Upper lobe of left lung (tissue), 6 donors: ENCODE measurements at regions not wholly inside any gene's neighbourhood (a gene's known extent, or its start where the extent isn't known, plus 50 kb on each side); places are given as distances from the start of the nearest gene placed in this dataset.

Source experiments
- ATAC-seq, 2 donors: fragments of 200-7000 bp; cut with Tn5 transposase; one replicate each; pipeline ENCODE4 v1.9.1; 2022; ENCODE audit warnings: mild to moderate bottlenecking in 2 of 2, moderate library complexity in 2 of 2; ENCODE audit not compliant: low FRiP score in 2 of 2
- DNase-seq, 2 donors: peaks; one replicate each; pipeline ENCODE4 v3.0.0-alpha.2; 2019 to 2020
- H3K27ac ChIP-seq, 4 donors: fragments of 200-600 bp; sonication (generic); one replicate each; pipeline ENCODE4 v1.5.1; 2016 to 2019
- H3K27me3 ChIP-seq, 4 donors: fragments of 200-600 bp; sonication (generic); one replicate each; pipeline ENCODE4 v1.5.1; 2017 to 2019
- H3K36me3 ChIP-seq, 4 donors: fragments of 200-600 bp; sonication (generic); one replicate each; pipeline ENCODE4 v1.5.1; 2016 to 2019
- H3K4me1 ChIP-seq, 4 donors: fragments of 200-600 bp; sonication (generic); one replicate each; pipeline ENCODE4 v1.5.1; 2018 to 2019
- H3K4me3 ChIP-seq, 4 donors: fragments of 200-600 bp; sonication (generic); one replicate each; pipeline ENCODE4 v1.5.1; 2017 to 2019; ENCODE audit warnings: mild to moderate bottlenecking in 2 of 4, moderate library complexity in 1 of 4
- H3K9me3 ChIP-seq, 4 donors: fragments of 200-600 bp; sonication (generic); one replicate each; pipeline ENCODE4 v1.5.1; 2018 to 2019
- EP300 ChIP-seq, 4 donors: sonication (generic); formaldehyde crosslinking; IDR thresholded peaks; one replicate each; pipeline ENCODE4 v1.5.1; 2017; ENCODE audit warnings: antibody characterized with exemption in 4 of 4, control low read depth in 2 of 4
- POLR2A ChIP-seq, 4 donors: fragments of 450-650 bp; IDR thresholded peaks; one replicate each; pipeline ENCODE4 v1.5.1; 2016 to 2017; ENCODE audit warnings: antibody characterized with exemption in 4 of 4, mild to moderate bottlenecking in 2 of 4
- POLR2AphosphoS5 ChIP-seq, 2 donors: sonication (generic); formaldehyde crosslinking; IDR thresholded peaks; one replicate each; pipeline ENCODE4 v1.5.1; 2017; ENCODE audit warnings: antibody characterized with exemption in 2 of 2
- WGBS, 2 donors: methylation state at CpG; one replicate each; pipeline ENCODE4 v1.1.5; 2017 to 2018; 5-methylcytosine and 5-hydroxymethylcytosine counted together
- TF ChIP-seq, protein P1 (sequence below), 6 experiments: fragments of 450-650 bp in 4 of 6; fragments of 200-600 bp in 2 of 6; sonication (generic) in 2 of 6; IDR thresholded peaks; one replicate each; pipeline ENCODE4 v1.5.1; 2016 to 2019; ENCODE audit warnings: antibody characterized with exemption in 6 of 6
- donor health status: DM: no; HTN: no; CAD: no; lungs with moderate emphysema.
- donor health status: DM: no; HTN: yes; CAD: no; lungs with severe emphysema.

DNA sequence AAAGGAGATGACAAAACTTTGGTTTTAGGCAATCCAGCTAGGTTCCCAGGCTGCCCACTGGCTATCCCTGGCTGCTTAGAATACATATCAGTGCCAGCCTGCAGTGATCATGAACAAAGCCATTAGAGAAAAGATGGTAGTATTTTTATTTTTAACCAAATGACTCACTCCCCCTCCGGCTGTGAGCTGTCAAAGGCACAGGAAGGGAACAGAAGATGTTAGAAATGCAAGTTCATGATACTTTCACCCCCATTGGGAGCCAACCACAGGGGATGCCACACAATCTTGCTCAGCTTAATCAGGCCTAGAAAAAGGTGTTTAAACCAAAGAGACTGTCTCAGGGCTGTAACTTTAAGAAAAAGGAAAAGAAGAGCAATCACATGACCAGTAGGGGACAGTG, 70.3 kb upstream of the ASTN2 start:
- Histone ChIP-seq H3K36me3 (no peaks in the 10 kb centered on the region), H3K27me3 (no peaks in the 10 kb centered on the region), H3K4me1 (peaks cover 0 to 9% (median 3%) of the 10 kb centered on the region in 4 donors), H3K4me3 (no peak overlapping the region), H3K9me3 (no peaks in the 10 kb centered on the region), H3K27ac (no peak overlapping the region)
- ATAC-seq (no peak), DNase-seq (no peak)
- WGBS, 2 donors, result 11 to 23% methylated on average over 1 of the region's 1 CpG
- TF ChIP-seq POLR2AphosphoS5 (IDR thresholded peaks at IDR 0.05), result no peak
- no peak for TF ChIP-seq EP300 (IDR thresholded peaks at IDR 0.05)
- no peak for TF ChIP-seq POLR2A (IDR thresholded peaks at IDR 0.05)
- TF ChIP-seq, protein P1, sequence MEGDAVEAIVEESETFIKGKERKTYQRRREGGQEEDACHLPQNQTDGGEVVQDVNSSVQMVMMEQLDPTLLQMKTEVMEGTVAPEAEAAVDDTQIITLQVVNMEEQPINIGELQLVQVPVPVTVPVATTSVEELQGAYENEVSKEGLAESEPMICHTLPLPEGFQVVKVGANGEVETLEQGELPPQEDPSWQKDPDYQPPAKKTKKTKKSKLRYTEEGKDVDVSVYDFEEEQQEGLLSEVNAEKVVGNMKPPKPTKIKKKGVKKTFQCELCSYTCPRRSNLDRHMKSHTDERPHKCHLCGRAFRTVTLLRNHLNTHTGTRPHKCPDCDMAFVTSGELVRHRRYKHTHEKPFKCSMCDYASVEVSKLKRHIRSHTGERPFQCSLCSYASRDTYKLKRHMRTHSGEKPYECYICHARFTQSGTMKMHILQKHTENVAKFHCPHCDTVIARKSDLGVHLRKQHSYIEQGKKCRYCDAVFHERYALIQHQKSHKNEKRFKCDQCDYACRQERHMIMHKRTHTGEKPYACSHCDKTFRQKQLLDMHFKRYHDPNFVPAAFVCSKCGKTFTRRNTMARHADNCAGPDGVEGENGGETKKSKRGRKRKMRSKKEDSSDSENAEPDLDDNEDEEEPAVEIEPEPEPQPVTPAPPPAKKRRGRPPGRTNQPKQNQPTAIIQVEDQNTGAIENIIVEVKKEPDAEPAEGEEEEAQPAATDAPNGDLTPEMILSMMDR (IDR thresholded peaks at IDR 0.05), result no peak

DNA sequence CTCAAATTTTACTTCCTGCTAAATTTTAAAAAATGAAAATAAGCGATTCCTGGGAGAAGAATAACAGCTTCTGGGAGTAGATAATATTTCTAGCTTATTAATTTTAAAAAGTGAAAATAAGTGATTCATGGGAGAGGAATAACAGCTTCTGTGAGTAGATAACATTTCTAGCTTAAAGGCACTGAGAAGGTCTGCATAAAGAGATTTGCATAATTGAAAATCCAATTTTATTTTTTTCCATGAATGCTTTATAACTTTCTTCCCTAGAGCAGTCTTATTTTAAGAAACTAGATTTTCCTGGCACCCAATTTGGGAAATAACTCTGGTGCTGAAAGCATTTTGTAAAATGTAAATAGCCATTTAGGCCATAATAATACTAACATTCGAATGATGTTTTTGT, 65.9 kb upstream of the ASTN2 start:
- no peak for DNase-seq
- 92 to 94% methylated on average over 2 of the region's 2 CpGs for WGBS, 2 donors
- H3K9me3 ChIP-seq, result no peaks in the 10 kb centered on the region
- H3K36me3 ChIP-seq, result no peaks in the 10 kb centered on the region
- no peaks in the 10 kb centered on the region for H3K27me3 ChIP-seq
- no peak for ATAC-seq
- no peaks in the 10 kb centered on the region for H3K4me1 ChIP-seq
- TF ChIP-seq POLR2AphosphoS5 (IDR thresholded peaks at IDR 0.05), result no peak
- TF ChIP-seq, protein P1 (IDR thresholded peaks at IDR 0.05), result no peak
- no peak for TF ChIP-seq EP300 (IDR thresholded peaks at IDR 0.05)
- no peak overlapping the region for H3K4me3 ChIP-seq
- no peak overlapping the region for H3K27ac ChIP-seq

DNA sequence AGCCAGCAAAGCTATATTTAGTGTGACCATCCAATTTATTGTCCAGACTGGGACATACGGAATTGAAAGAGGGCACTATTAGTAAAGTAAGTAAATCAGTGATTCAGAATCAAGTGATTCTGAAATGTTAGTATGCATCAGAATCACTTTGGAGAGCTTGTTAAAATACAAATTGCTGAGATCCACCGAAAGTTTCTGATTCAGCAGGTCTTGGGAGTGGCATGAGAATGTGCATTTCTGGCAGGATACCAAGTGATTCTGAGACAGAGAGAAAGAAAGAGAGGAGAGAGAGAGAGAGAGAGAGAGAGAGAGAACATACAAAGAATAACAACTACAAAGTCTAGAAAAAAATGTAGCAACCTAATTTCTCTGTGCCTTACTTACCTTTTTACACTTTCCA, 65.4 kb upstream of the ASTN2 start:
- Histone ChIP-seq H3K9me3 (no peaks in the 10 kb centered on the region), H3K4me1 (no peaks in the 10 kb centered on the region), H3K36me3 (no peaks in the 10 kb centered on the region), H3K27me3 (no peaks in the 10 kb centered on the region), H3K4me3 (no peak overlapping the region), H3K27ac (no peak overlapping the region)
- no peak for DNase-seq
- TF ChIP-seq EP300 (IDR thresholded peaks at IDR 0.05) (no peak), POLR2A (IDR thresholded peaks at IDR 0.05) (no peak), POLR2AphosphoS5 (IDR thresholded peaks at IDR 0.05) (no peak)
- TF ChIP-seq, protein P1 (IDR thresholded peaks at IDR 0.05), result no peak
- no peak for ATAC-seq
- WGBS, 2 donors, result 67 to 77% methylated on average over 2 of the region's 2 CpGs

DNA sequence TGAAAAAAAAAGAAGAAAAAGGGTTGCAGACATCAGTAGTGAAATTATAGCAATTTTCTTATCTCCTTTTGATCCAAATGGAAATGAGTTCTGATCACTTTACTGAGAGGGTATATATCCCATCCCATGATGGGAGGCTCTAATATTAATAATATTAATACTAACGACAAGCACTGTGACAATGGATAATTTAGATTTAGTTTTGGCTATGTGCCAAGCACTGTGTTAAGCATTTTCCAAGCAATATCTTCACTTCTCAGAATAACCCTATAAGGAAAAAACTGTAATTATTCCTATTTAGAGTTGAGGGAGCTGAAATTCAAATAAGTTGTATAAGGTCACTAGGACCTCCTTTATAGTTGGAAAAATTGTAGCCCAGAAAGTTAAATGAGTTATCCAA, 58.4 kb upstream of the ASTN2 start:
- H3K4me3 ChIP-seq, result no peak overlapping the region
- WGBS, 2 donors, result 56% methylated on average over 1 of the region's 1 CpG
- no peak for DNase-seq
- H3K27me3 ChIP-seq, result no peaks in the 10 kb centered on the region
- TF ChIP-seq, protein P1 (IDR thresholded peaks at IDR 0.05), result no peak
- no peak for TF ChIP-seq POLR2AphosphoS5 (IDR thresholded peaks at IDR 0.05)
- no peak for TF ChIP-seq EP300 (IDR thresholded peaks at IDR 0.05)
- no peak for TF ChIP-seq POLR2A (IDR thresholded peaks at IDR 0.05)
- no peaks in the 10 kb centered on the region for H3K4me1 ChIP-seq
- H3K9me3 ChIP-seq, result no peaks in the 10 kb centered on the region
- no peak overlapping the region for H3K27ac ChIP-seq
- H3K36me3 ChIP-seq, result no peaks in the 10 kb centered on the region
- no peak for ATAC-seq

DNA sequence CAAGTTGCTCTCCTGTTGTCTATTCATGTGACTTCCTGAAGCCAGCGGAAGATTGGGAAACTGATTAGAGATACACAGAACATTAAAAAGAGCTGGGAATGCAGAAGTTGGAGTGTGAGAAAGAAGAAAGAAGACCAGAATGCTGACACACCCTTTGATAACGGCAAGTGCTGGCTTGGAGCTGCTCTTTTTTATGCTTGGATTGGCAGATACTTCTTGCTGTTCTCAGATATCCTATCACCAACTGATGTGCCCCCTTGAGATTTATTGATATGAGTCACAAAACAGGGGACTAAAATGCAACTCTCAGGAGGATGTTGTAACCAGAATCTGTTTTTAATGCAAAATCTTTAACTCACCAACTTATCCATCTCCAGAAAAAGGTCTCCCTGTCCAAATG, 56.0 kb upstream of the ASTN2 start:
- Histone ChIP-seq H3K36me3 (no peaks in the 10 kb centered on the region), H3K27me3 (no peaks in the 10 kb centered on the region), H3K4me3 (no peak overlapping the region), H3K9me3 (no peaks in the 10 kb centered on the region), H3K4me1 (no peaks in the 10 kb centered on the region), H3K27ac (no peak overlapping the region)
- DNase-seq (no peak), ATAC-seq (no peak)
- TF ChIP-seq POLR2AphosphoS5 (IDR thresholded peaks at IDR 0.05) (no peak), POLR2A (IDR thresholded peaks at IDR 0.05) (no peak), EP300 (IDR thresholded peaks at IDR 0.05) (no peak)
- TF ChIP-seq, protein P1 (IDR thresholded peaks at IDR 0.05), result no peak
- 11 to 26% methylated on average over 2 of the region's 2 CpGs for WGBS, 2 donors
